SW 1271 (cell line): ENCODE measurements at regions not wholly inside any gene's neighbourhood (a gene's known extent, or its start where the extent isn't known, plus 50 kb on each side); places are given as distances from the start of the nearest gene placed in this dataset.
A peak's percentile ranks its signal among the peaks of the same experiment; 100 is the strongest.

Experiments
- DNase-seq, 2 experiments: peaks; one replicate each; lab custom pipeline; 2025; lab: John Stamatoyannopoulos, UW

GRCh38 chr1:115577513-115577912 lies 64.3 kb upstream of the VANGL1 start:
- DNase-seq: no peak

- DNase-seq: no peak
Observed at GRCh38 chr1:115575661-115576060, 66.1 kb upstream of the VANGL1 start.

- no peak for DNase-seq
Observed at GRCh38 chr1:115572710-115573109, 69.1 kb upstream of the VANGL1 start.

GRCh38 chr1:115567431-115567830 lies 74.3 kb upstream of the VANGL1 start:
- no peak for DNase-seq

GRCh38 chr1:115565791-115566190 lies 76.0 kb upstream of the VANGL1 start:
- no peak for DNase-seq

- DNase-seq: no peak
Observed at GRCh38 chr1:115565353-115565752, 76.4 kb upstream of the VANGL1 start.

GRCh38 chr1:115564201-115564600 lies 77.6 kb upstream of the VANGL1 start:
- DNase-seq: no peak

- no peak for DNase-seq
Observed at GRCh38 chr1:115560027-115560426, 81.7 kb upstream of the VANGL1 start.

GRCh38 chr1:115558275-115558674 lies 83.5 kb upstream of the VANGL1 start:
- DNase-seq: no peak

- DNase-seq: no peak
Observed at GRCh38 chr1:115557715-115558114, 84.1 kb upstream of the VANGL1 start.

- DNase-seq: no peak
Observed at GRCh38 chr1:115556236-115556635, 85.5 kb upstream of the VANGL1 start.

GRCh38 chr1:115555446-115555845 lies 86.3 kb upstream of the VANGL1 start:
- DNase-seq: no peak

- no peak for DNase-seq
Observed at GRCh38 chr1:115547696-115548095, 94.1 kb upstream of the VANGL1 start.

GRCh38 chr1:115546846-115547245 lies 94.9 kb upstream of the VANGL1 start:
- no peak for DNase-seq

GRCh38 chr1:115545791-115546733 lies 95.7 kb upstream of the VANGL1 start:
- DNase-seq: peak; percentile 63 to 88

GRCh38 chr1:115545096-115545720 lies 96.6 kb upstream of the VANGL1 start:
- no peak for DNase-seq

GRCh38 chr1:115544131-115544530 lies 97.6 kb upstream of the VANGL1 start:
- DNase-seq: no peak

- no peak for DNase-seq
Observed at GRCh38 chr1:115543247-115543646, 98.5 kb upstream of the VANGL1 start.

GRCh38 chr1:115539736-115540135 lies 102.0 kb upstream of the VANGL1 start:
- no peak for DNase-seq

- no peak for DNase-seq
Observed at GRCh38 chr1:115539061-115539460, 102.7 kb upstream of the VANGL1 start.

GRCh38 chr1:115538579-115538978 lies 103.2 kb upstream of the VANGL1 start:
- DNase-seq: no peak

GRCh38 chr1:115537415-115537814 lies 104.4 kb upstream of the VANGL1 start:
- no peak for DNase-seq

- no peak for DNase-seq
Observed at GRCh38 chr1:115536279-115536816, 105.4 kb upstream of the VANGL1 start.
